ENCODE measurements at regions not wholly inside any gene's neighbourhood (a gene's known extent, or its start where the extent isn't known, plus 50 kb on each side); places are given as distances from the start of the nearest gene placed in this dataset.

DNA sequence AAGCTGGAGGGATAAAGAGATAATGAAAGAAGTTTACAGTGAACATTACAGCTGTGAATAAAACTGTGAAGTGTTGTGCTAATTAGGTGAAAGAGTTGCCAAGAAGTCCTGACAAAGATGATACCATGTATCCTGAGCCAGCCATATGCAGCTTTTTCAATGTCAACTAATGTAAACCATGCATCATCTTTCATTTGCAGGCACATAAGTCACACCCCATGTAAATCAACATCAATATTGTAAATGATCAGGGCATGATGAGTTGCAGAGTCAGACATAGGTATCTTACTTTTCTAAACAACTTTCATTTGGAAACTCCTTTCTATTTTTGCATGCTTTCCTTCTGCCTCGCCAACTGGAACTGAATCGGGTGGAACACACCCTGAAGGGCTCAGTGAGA lies 569.1 kb downstream of the TBC1D4 start:
- H3K36me3 ChIP-seq = no peaks in the 10 kb centered on the region
- no peak for TF ChIP-seq POLR2AphosphoS5 (IDR thresholded peaks at IDR 0.05)
- TF ChIP-seq, protein P1, sequence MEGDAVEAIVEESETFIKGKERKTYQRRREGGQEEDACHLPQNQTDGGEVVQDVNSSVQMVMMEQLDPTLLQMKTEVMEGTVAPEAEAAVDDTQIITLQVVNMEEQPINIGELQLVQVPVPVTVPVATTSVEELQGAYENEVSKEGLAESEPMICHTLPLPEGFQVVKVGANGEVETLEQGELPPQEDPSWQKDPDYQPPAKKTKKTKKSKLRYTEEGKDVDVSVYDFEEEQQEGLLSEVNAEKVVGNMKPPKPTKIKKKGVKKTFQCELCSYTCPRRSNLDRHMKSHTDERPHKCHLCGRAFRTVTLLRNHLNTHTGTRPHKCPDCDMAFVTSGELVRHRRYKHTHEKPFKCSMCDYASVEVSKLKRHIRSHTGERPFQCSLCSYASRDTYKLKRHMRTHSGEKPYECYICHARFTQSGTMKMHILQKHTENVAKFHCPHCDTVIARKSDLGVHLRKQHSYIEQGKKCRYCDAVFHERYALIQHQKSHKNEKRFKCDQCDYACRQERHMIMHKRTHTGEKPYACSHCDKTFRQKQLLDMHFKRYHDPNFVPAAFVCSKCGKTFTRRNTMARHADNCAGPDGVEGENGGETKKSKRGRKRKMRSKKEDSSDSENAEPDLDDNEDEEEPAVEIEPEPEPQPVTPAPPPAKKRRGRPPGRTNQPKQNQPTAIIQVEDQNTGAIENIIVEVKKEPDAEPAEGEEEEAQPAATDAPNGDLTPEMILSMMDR (IDR thresholded peaks at IDR 0.05) = no peak
- TF ChIP-seq POLR2A (IDR thresholded peaks at IDR 0.05) = no peak
- no peak for TF ChIP-seq EP300 (IDR thresholded peaks at IDR 0.05; ENCODE audit: low read depth)
- no peak for DNase-seq
- 77 to 78% methylated on average over 2 of the region's 2 CpGs for WGBS, 2 donors (ENCODE audit: low coverage in 1 of 2)
- in situ Hi-C loops (cut with MboI; ENCODE audit: low pct_ligation_motif_present in 1 of 4, low pct_unique_long_range_greater_than_20kb in 1 of 4, low sequenced_read_pairs in 3 of 4) = no loop called here
- intact Hi-C loops (cut with DNase I; ENCODE audit: low total_unique reads) = no loop called here
- no peak overlapping the region for H3K27ac ChIP-seq
- H3K27me3 ChIP-seq = no peaks in the 10 kb centered on the region
- no peaks in the 10 kb centered on the region for H3K4me1 ChIP-seq
- no peaks in the 10 kb centered on the region for H3K9me3 ChIP-seq
- H3K4me3 ChIP-seq = no peak overlapping the region

DNA sequence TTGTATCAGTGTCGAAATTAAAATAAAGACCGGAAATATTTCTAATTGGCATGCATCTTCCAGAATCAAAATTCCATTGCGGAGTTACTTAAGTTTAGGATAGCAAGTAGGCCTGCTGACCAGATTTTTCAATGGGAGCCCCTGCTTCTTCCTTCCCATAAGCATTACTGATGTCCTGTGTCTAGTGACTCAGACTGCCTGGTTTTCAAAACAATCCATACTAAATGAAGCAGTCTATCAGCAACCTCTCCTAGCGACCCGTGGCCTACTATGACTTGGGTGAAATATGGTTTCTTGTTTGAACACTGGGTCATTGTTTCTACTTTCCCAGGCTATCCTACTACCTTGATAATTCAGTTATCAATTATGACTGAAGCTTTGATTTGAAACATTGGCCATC lies 571.6 kb downstream of the TBC1D4 start:
- Histone ChIP-seq H3K36me3 (no peaks in the 10 kb centered on the region), H3K27me3 (no peaks in the 10 kb centered on the region), H3K27ac (no peak overlapping the region), H3K4me1 (no peaks in the 10 kb centered on the region), H3K9me3 (no peaks in the 10 kb centered on the region), H3K4me3 (no peak overlapping the region)
- in situ Hi-C loops (cut with MboI; ENCODE audit: low pct_ligation_motif_present in 1 of 4, low pct_unique_long_range_greater_than_20kb in 1 of 4, low sequenced_read_pairs in 3 of 4) (no loop called here), intact Hi-C loops (cut with DNase I; ENCODE audit: low total_unique reads) (no loop called here)
- 86 to 89% methylated on average over 5 of the region's 5 CpGs for WGBS, 2 donors (ENCODE audit: low coverage in 1 of 2)
- DNase-seq = no peak
- TF ChIP-seq, protein P1 (IDR thresholded peaks at IDR 0.05) = no peak
- TF ChIP-seq POLR2AphosphoS5 (IDR thresholded peaks at IDR 0.05) (no peak), EP300 (IDR thresholded peaks at IDR 0.05; ENCODE audit: low read depth) (no peak), POLR2A (IDR thresholded peaks at IDR 0.05) (no peak)

DNA sequence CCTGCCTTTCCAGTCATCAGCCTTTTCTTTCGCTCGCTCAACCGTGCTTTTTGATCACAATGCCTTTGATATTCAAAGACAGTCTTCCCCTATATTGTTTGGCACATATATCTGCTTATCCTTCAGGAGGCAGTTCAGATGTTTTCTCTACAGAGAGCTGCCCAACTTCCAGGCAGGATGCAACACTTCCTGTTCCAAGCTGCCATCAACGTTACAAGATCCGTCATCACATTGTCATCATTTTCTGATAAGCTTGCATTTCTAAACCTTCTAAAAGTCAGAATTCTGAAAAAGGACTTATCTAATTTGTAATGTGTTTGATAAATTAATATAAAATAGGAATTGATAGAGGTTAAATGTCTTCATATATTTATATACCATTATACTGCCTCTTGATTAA lies 574.2 kb downstream of the TBC1D4 start:
- intact Hi-C loops (cut with DNase I; ENCODE audit: low total_unique reads) = no loop called here
- in situ Hi-C loops (cut with MboI; ENCODE audit: low pct_ligation_motif_present in 1 of 4, low pct_unique_long_range_greater_than_20kb in 1 of 4, low sequenced_read_pairs in 3 of 4) = no loop called here

DNA sequence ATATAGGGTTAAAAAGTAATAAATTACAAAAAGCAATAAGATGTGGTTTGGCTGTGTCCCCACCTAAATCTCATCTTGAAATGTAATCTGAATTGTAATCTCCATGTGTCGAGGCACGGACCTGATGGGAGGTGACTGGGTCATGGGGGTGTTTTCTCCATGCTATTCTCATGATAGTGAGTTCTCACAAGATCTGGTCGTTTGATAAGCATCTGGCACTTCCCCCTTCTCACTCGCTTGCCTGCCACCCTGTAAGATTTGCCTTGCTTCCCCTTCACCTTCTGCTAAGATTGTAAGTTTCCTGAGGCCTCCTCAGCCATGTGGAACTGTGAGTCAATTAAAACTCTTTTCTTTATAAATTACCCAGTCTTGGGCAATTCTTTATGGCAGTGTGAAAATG lies 577.4 kb downstream of the TBC1D4 start:
- Histone ChIP-seq H3K9me3 (no peaks in the 10 kb centered on the region), H3K4me1 (no peaks in the 10 kb centered on the region), H3K4me3 (no peak overlapping the region), H3K27me3 (no peaks in the 10 kb centered on the region), H3K36me3 (no peaks in the 10 kb centered on the region), H3K27ac (no peak overlapping the region)
- intact Hi-C loops (cut with DNase I; ENCODE audit: low total_unique reads) = no loop called here
- DNase-seq = no peak
- no peak for TF ChIP-seq POLR2AphosphoS5 (IDR thresholded peaks at IDR 0.05)
- TF ChIP-seq POLR2A (IDR thresholded peaks at IDR 0.05) = no peak
- TF ChIP-seq, protein P1 (IDR thresholded peaks at IDR 0.05) = no peak
- no peak for TF ChIP-seq EP300 (IDR thresholded peaks at IDR 0.05; ENCODE audit: low read depth)
- in situ Hi-C loops (cut with MboI; ENCODE audit: low pct_ligation_motif_present in 1 of 4, low pct_unique_long_range_greater_than_20kb in 1 of 4, low sequenced_read_pairs in 3 of 4) = no loop called here
- 44 to 62% methylated on average over 3 to 4 of the region's 4 CpGs for WGBS, 2 donors (ENCODE audit: low coverage in 1 of 2)

More for the DNA sequence above, 574.2 kb downstream of the TBC1D4 start:
- Histone ChIP-seq H3K36me3 (no peaks in the 10 kb centered on the region), H3K4me3 (no peak overlapping the region), H3K27me3 (no peaks in the 10 kb centered on the region), H3K4me1 (no peaks in the 10 kb centered on the region), H3K9me3 (no peaks in the 10 kb centered on the region), H3K27ac (no peak overlapping the region)
- 80 to 81% methylated on average over 5 of the region's 5 CpGs for WGBS, 2 donors (ENCODE audit: low coverage in 1 of 2)
- no peak for DNase-seq
- no peak for TF ChIP-seq POLR2A (IDR thresholded peaks at IDR 0.05)
- TF ChIP-seq, protein P1 (IDR thresholded peaks at IDR 0.05) = no peak
- TF ChIP-seq POLR2AphosphoS5 (IDR thresholded peaks at IDR 0.05) = no peak
- TF ChIP-seq EP300 (IDR thresholded peaks at IDR 0.05; ENCODE audit: low read depth) = no peak
